BJ (cell line): ENCODE measurements at regions not wholly inside any gene's neighbourhood (a gene's known extent, or its start where the extent isn't known, plus 50 kb on each side); places are given as distances from the start of the nearest gene placed in this dataset.

Experiments
- CTCF ChIA-PET: fragments of 350-600 bp; formaldehyde crosslinking; extraction: SDS; loops from one replicate; lab custom pipeline; 2021; ENCODE audit warnings: antibody characterized with exemption, inconsistent platforms; lab: Yijun Ruan, JAX
- POLR2A ChIA-PET: fragments of 300-600 bp; sonication (Branson Sonifier 250); formaldehyde crosslinking; extraction: SDS; loops from one replicate; lab custom pipeline; 2021; ENCODE audit warnings: antibody characterized with exemption; lab: Charles Lee
- DNase-seq: peaks from one replicate; pipeline ENCODE4 v3.0.0-alpha.2; 2011; ENCODE audit warnings: low read depth
- H3K27me3 ChIP-seq: 2 replicates; pipeline ENCODE4 v1.6.0; 2011; ENCODE audit warnings: low read length; ENCODE audit not compliant: control insufficient read depth, insufficient read depth
- H3K36me3 ChIP-seq: 2 replicates; pipeline ENCODE4 v1.5.1; 2011; ENCODE audit warnings: low read length; ENCODE audit not compliant: control insufficient read depth, insufficient read depth
- H3K4me3 ChIP-seq: 2 replicates; pipeline ENCODE4 v1.5.1; 2011; ENCODE audit warnings: low read depth, mild to moderate bottlenecking, control low read depth, low read length
- TF ChIP-seq, protein P1 (sequence below): IDR thresholded peaks from 2 replicates; pipeline ENCODE4 v1.5.1; 2011; ENCODE audit warnings: low read depth, mild to moderate bottlenecking, control low read depth, inconsistent platforms, low read length, moderate library complexity; ENCODE audit not compliant: insufficient read depth

DNA sequence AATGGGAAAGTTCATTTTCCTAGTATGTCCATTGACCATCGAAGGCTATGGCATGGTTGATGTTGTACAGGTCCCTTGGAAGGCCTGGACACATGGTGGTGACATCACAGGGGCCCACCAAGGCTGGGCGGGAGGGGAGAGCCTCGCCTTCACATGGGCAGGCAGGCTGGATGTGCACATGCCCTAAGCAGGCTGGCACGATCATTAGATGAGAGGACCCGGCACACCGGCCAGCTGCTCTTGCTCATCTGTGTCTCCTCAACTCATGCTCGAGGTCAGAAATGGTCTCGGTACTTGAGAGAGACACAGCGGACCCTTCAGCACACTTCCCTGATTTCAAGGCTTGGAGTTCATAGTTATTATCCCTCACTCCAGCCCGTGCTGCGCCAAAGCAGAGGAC is 416.9 kb upstream of the ZFHX3 start:
- TF ChIP-seq, protein P1, sequence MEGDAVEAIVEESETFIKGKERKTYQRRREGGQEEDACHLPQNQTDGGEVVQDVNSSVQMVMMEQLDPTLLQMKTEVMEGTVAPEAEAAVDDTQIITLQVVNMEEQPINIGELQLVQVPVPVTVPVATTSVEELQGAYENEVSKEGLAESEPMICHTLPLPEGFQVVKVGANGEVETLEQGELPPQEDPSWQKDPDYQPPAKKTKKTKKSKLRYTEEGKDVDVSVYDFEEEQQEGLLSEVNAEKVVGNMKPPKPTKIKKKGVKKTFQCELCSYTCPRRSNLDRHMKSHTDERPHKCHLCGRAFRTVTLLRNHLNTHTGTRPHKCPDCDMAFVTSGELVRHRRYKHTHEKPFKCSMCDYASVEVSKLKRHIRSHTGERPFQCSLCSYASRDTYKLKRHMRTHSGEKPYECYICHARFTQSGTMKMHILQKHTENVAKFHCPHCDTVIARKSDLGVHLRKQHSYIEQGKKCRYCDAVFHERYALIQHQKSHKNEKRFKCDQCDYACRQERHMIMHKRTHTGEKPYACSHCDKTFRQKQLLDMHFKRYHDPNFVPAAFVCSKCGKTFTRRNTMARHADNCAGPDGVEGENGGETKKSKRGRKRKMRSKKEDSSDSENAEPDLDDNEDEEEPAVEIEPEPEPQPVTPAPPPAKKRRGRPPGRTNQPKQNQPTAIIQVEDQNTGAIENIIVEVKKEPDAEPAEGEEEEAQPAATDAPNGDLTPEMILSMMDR: no peak
- no peak overlapping the region for H3K4me3 ChIP-seq
- CTCF ChIA-PET: no interaction called here
- no peak for DNase-seq
- H3K27me3 ChIP-seq: no peaks in the 10 kb centered on the region
- POLR2A ChIA-PET: no interaction called here
- H3K36me3 ChIP-seq: no peaks in the 10 kb centered on the region

DNA sequence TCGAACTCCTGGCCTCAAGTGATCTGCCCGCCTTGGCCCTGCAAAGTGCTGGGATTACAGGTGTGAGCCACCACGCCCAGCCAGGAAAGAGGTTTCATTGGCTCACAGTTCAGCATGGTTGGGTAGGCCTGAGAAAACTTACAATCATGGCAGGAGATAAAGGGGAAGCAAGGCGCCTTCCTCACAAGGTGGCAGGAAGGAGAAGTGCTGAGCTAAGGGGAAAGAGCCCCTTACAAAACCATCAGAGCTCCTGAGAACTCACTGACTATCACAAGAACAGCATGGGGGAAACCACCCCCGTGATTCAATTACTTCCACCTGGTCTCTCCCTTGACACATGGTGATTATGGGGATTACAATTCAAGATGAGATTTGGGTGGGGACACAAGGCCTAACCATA is 411.7 kb upstream of the ZFHX3 start:
- DNase-seq: no peak
- Histone ChIP-seq H3K36me3 (no peaks in the 10 kb centered on the region), H3K27me3 (no peaks in the 10 kb centered on the region), H3K4me3 (no peak overlapping the region)
- TF ChIP-seq, protein P1: no peak
- ChIA-PET CTCF (no interaction called here), POLR2A (no interaction called here)

DNA sequence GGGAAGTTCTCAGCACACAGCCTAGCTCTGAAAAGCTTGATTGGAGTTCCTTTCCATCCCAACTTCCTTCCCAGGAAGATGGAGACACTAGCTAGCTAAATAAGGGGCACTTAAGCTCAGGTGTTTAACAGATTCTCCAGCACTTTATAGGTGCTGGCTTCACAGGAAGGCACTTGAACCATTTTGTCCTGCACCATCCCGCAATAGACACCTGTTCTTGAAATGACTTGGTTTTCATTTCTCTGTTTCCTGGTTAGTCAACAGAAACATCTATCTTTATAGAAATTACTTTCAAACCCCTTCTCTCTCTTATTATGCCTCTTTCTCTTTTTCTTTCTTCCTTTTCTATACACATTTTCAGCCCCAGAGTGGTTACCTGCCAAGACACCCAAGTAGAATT is 409.9 kb upstream of the ZFHX3 start:
- ChIA-PET CTCF (no interaction called here), POLR2A (no interaction called here)
- Histone ChIP-seq H3K27me3 (no peaks in the 10 kb centered on the region), H3K36me3 (no peaks in the 10 kb centered on the region), H3K4me3 (no peak overlapping the region)
- TF ChIP-seq, protein P1: no peak
- DNase-seq: no peak

DNA sequence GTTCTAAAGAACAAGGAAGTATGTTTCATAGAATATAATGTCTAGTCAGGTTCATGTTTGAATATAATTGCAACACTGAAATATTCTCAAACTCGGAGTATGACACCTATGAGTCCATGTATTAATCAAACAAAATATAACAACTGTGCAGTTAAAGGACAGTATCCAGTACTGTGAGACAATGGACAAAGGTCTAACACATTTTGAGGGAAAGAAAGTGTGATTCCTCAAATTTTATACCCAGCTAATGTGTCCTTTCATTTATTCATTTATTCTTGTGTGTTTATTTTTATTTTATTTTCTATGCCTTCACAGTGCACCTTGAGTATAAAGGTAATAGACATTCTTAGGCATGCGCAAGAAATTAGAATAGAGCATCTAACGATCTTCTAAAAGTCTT is 401.0 kb upstream of the ZFHX3 start:
- POLR2A ChIA-PET: no interaction called here
- no peaks in the 10 kb centered on the region for H3K27me3 ChIP-seq
- CTCF ChIA-PET: no interaction called here
- no peaks in the 10 kb centered on the region for H3K36me3 ChIP-seq
- DNase-seq: no peak
- TF ChIP-seq, protein P1: no peak
- no peak overlapping the region for H3K4me3 ChIP-seq

DNA sequence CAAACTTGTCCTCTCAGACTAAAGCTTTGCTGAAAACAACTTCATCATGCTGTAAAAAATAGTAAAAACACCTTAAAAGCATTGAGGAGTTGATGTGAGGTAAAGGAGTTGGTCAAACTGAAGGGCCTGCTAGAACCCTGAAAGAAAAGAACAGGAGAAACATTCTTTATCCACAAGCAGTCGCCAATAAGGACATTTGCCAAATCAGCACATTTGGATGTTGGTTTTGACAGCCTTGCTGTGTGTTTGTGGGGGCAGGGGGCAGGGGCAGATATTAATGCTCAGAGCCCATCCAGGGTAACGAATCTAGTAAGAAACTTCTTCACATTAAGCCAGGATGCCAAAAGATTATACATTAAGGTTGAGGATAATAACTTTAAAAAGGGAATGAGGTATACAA is 399.9 kb upstream of the ZFHX3 start:
- CTCF ChIA-PET: no interaction called here
- Histone ChIP-seq H3K27me3 (no peaks in the 10 kb centered on the region), H3K4me3 (no peak overlapping the region), H3K36me3 (no peaks in the 10 kb centered on the region)
- POLR2A ChIA-PET: no interaction called here
- DNase-seq: no peak
- TF ChIP-seq, protein P1: no peak
